Nephron progenitor cell (in vitro differentiated cells): ENCODE measurements at regions not wholly inside any gene's neighbourhood (a gene's known extent, or its start where the extent isn't known, plus 50 kb on each side); places are given as distances from the start of the nearest gene placed in this dataset.
"Not testable (repeated sequence)": the region's sequence is repeated elsewhere in the genome, so short reads cannot be mapped to it uniquely, and the experiment has no call there.

Source experiments
- DNase-seq: peaks from one replicate; pipeline ENCODE4 v3.0.0; 2021
- H3K27ac Mint-ChIP-seq: 2 replicates; pipeline ENCODE4 v1.8.0; 2021; ENCODE audit warnings: mild to moderate bottlenecking, moderate library complexity, mixed read lengths
- H3K27me3 Mint-ChIP-seq: 2 replicates; pipeline ENCODE4 v1.8.0; 2021; ENCODE audit warnings: mild to moderate bottlenecking, low read depth, mixed read lengths; ENCODE audit not compliant: poor library complexity
- H3K36me3 Mint-ChIP-seq: 2 replicates; pipeline ENCODE4 v1.8.0; 2021; ENCODE audit warnings: low read depth, mixed read lengths
- H3K4me1 Mint-ChIP-seq: 2 replicates; pipeline ENCODE4 v1.8.0; 2021; ENCODE audit warnings: mixed read lengths
- H3K4me3 Mint-ChIP-seq: 2 replicates; pipeline ENCODE4 v1.8.0; 2021; ENCODE audit warnings: mild to moderate bottlenecking, moderate library complexity, mixed read lengths
- H3K9me3 Mint-ChIP-seq: 2 replicates; pipeline ENCODE4 v1.8.0; 2021; ENCODE audit warnings: mild to moderate bottlenecking, moderate library complexity, mixed read lengths
- TF ChIP-seq, protein P1 (sequence below): fragments of 200-600 bp; sonication (generic); IDR thresholded peaks from 2 replicates; pipeline ENCODE4 v1.5.0; 2021; ENCODE audit warnings: antibody characterized with exemption

- Mint-ChIP-seq H3K27ac (no peak overlapping the region), H3K36me3 (no peaks in the 10 kb centered on the region), H3K4me3 (no peak overlapping the region), H3K4me1 (no peaks in the 10 kb centered on the region), H3K9me3 (no peaks in the 10 kb centered on the region), H3K27me3 (peaks cover 3% of the 10 kb centered on the region)
- TF ChIP-seq, protein P1, sequence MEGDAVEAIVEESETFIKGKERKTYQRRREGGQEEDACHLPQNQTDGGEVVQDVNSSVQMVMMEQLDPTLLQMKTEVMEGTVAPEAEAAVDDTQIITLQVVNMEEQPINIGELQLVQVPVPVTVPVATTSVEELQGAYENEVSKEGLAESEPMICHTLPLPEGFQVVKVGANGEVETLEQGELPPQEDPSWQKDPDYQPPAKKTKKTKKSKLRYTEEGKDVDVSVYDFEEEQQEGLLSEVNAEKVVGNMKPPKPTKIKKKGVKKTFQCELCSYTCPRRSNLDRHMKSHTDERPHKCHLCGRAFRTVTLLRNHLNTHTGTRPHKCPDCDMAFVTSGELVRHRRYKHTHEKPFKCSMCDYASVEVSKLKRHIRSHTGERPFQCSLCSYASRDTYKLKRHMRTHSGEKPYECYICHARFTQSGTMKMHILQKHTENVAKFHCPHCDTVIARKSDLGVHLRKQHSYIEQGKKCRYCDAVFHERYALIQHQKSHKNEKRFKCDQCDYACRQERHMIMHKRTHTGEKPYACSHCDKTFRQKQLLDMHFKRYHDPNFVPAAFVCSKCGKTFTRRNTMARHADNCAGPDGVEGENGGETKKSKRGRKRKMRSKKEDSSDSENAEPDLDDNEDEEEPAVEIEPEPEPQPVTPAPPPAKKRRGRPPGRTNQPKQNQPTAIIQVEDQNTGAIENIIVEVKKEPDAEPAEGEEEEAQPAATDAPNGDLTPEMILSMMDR, result no peak
- DNase-seq, result no peak
Measured at GRCh38 chr2:183759033-183759432, 634.8 kb downstream of the NUP35 start.

DNA sequence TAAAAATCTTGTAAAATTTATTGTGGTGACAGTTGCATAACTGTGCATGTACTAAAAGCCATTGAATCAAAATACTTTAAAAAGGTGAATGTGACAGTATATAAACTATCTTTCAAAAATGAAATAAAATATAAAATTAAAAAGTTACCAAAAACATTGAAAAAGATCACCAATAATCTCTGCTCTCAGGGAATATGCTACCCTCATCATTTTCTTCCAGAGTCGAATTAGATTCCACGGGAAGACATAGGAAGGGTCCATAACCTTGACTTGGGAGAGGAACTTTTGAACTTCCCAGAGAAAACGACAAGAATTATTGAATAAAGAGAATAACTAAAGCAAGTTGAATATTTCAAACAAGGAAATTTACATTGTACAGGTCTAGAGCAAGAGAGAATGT lies 649.5 kb downstream of the NUP35 start:
- Mint-ChIP-seq H3K27me3 (peaks cover 2% of the 10 kb centered on the region), H3K4me3 (no peak overlapping the region), H3K36me3 (no peaks in the 10 kb centered on the region), H3K4me1 (no peaks in the 10 kb centered on the region), H3K27ac (no peak overlapping the region), H3K9me3 (no peaks in the 10 kb centered on the region)
- TF ChIP-seq, protein P1, result no peak
- DNase-seq, result no peak

GRCh38 chr2:183780072-183780471 lies 655.8 kb downstream of the NUP35 start:
- no peaks in the 10 kb centered on the region for H3K9me3 Mint-ChIP-seq

GRCh38 chr2:183782436-183782835 lies 658.2 kb downstream of the NUP35 start:
- Mint-ChIP-seq H3K27ac (no peak overlapping the region), H3K4me3 (no peak overlapping the region), H3K27me3 (no peaks in the 10 kb centered on the region), H3K9me3 (no peaks in the 10 kb centered on the region), H3K4me1 (no peaks in the 10 kb centered on the region), H3K36me3 (no peaks in the 10 kb centered on the region)
- no peak for DNase-seq
- TF ChIP-seq, protein P1, result no peak

More at GRCh38 chr2:183780072-183780471, 655.8 kb downstream of the NUP35 start:
- TF ChIP-seq, protein P1, result no peak
- DNase-seq, result no peak
- H3K27me3 Mint-ChIP-seq, result peaks cover 2% of the 10 kb centered on the region
- no peaks in the 10 kb centered on the region for H3K4me1 Mint-ChIP-seq
- H3K36me3 Mint-ChIP-seq, result no peaks in the 10 kb centered on the region
- H3K4me3 Mint-ChIP-seq, result no peak overlapping the region
- H3K27ac Mint-ChIP-seq, result no peak overlapping the region

- not testable (repeated sequence) for H3K27ac Mint-ChIP-seq, H3K4me1 Mint-ChIP-seq, H3K27me3 Mint-ChIP-seq, H3K36me3 Mint-ChIP-seq, DNase-seq, H3K4me3 Mint-ChIP-seq
- H3K9me3 Mint-ChIP-seq, result peaks cover 51% of the 10 kb centered on the region
Measured at GRCh38 chr2:183788796-183789195, 664.6 kb downstream of the NUP35 start.

GRCh38 chr2:183792165-183792924 lies 668.1 kb downstream of the NUP35 start:
- peaks cover 53% of the 10 kb centered on the region for H3K9me3 Mint-ChIP-seq
- not testable (repeated sequence) for H3K4me1 Mint-ChIP-seq, H3K27ac Mint-ChIP-seq, H3K4me3 Mint-ChIP-seq, DNase-seq, H3K36me3 Mint-ChIP-seq, H3K27me3 Mint-ChIP-seq

DNA sequence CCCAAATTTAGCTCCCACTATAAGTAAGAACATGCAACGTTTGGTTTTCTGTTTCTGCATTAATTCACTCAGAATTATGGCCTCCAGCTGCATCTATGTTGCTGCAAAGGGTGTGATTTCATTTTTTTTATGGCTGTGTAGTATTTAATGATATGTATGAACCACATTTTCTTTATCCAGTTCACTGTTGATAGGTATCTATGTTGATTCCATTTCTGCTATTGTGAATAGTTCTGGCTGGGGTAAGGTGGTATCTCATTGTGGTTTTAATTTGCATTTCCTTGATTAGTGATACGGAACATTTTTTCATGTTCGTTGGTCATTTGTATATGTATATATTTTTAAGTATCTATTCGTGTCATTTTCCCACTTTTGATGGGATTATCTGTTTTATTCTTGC lies 674.3 kb downstream of the NUP35 start:
- TF ChIP-seq, protein P1, result no peak
- no peak overlapping the region for H3K27ac Mint-ChIP-seq
- no peak for DNase-seq
- H3K4me3 Mint-ChIP-seq, result no peak overlapping the region
- peaks cover 2% of the 10 kb centered on the region for H3K27me3 Mint-ChIP-seq
- no peaks in the 10 kb centered on the region for H3K4me1 Mint-ChIP-seq
- no peaks in the 10 kb centered on the region for H3K36me3 Mint-ChIP-seq
- H3K9me3 Mint-ChIP-seq, result peaks cover 9% of the 10 kb centered on the region
